HuH-7.5 (cell line): ENCODE measurements at regions not wholly inside any gene's neighbourhood (a gene's known extent, or its start where the extent isn't known, plus 50 kb on each side); places are given as distances from the start of the nearest gene placed in this dataset.

Experiments
- DNase-seq: peaks from one replicate; pipeline ENCODE4 v3.0.0; 2011; ENCODE audit warnings: low spot score

- DNase-seq: no peak
Observed at GRCh38 chr9:108103046-108103693, 613.6 kb upstream of the KLF4 start.

- DNase-seq: no peak
Observed at GRCh38 chr9:108101410-108101809, 611.8 kb upstream of the KLF4 start.

DNA sequence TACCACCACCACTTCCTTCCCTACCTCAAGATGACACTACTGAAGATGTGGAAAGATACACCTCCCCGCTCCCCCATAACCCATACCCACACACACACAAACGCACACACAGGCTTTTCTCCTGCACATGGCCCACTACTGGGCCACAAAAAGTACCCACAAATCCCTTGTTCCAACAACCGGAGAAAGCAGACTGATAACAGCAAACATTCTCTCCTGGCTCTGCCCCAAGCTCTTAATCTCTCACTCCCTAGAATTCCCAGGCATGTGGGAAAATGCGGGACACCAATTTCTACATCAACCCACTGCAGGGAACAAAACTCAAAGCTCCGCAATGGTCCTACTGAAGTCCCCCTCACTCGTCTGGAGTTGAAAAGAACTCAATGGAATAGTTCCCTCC lies 611.0 kb upstream of the KLF4 start:
- DNase-seq: no peak

DNA sequence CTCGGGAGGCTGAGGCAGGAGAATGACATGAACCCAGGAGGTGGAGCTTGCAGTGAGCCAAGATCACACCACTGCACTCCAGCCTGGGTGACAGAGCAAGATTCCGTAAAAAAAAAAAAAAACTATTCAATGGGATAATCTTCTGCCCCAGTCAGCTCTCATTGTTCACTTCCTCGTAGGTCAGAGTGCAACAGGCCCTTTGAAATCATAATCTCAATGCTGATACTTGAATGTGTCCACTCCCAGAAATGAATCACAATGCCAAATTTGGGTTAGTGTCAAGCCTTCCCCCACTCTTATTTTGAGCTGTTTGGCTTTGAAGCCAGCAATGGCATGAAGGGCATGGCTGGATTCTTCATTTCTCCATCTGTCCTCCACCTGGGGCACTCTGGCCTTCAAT lies 610.3 kb upstream of the KLF4 start:
- no peak for DNase-seq

GRCh38 chr9:108095496-108095895 lies 605.9 kb upstream of the KLF4 start:
- DNase-seq: no peak

- no peak for DNase-seq
Observed at GRCh38 chr9:108094676-108094993, 605.1 kb upstream of the KLF4 start.

DNA sequence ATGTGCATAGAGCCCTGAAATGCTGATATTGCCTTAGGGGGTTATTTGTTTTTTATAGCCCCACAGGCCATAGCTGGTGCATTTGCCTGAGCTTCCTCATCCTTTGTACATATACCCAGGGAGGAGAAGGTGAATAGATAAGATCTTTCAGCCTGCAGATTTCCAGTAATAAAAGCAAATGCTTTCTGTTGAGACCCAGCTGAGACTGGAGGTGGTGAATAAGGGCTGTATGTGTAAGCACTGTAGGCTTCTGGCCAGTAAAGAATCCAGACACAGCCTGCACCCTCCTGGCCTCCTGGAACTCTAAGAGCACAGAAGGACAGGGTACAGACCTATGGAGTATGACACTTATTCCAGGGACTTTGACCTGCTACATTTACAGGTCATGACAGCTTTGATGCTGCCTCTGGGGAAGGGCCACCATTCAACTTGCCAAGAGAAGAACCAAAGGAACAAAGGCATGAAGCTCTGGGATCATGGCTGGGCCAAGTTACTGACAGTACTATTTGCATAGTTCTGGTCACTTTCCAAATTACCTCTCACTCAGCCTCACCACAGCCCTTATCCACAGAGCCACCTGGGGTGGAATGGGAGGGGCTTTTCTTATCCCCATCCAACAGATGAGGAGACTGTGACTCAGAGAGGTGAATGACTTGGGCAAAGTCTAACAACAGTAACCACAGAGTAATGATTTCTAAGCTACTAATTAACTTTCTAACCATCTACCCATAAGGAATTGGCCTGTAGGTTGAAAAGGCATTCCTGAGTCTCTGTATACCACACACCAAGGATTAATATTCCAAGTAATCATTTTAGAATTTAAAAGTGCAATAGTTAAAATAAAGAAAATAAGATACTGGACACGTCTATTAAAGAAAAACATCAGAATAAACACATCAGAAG lies 604.5 kb upstream of the KLF4 start:
- DNase-seq: no peak

DNA sequence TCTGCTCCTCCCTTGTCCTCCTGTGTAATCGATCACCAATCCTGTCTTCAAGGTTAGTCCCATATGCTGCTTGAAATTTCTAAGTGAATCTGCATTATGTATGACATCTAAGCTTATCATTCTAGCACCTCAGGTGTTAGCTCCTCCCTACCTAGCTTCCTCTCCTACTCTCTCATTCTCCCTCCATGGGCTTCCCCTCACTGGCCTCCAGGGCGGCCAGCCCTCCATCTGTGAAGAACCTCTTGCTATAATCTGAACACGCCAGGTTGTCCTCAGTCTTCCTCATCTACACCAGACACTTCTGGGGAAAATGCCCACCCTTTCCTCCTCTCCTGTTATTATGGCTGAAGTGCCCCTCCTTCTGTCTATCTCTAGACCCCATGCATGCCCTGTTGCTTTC lies 599.3 kb upstream of the KLF4 start:
- DNase-seq: no peak

GRCh38 chr9:108087781-108088180 lies 598.2 kb upstream of the KLF4 start:
- DNase-seq: no peak

- no peak for DNase-seq
Observed at GRCh38 chr9:108086624-108087023, 597.1 kb upstream of the KLF4 start.

- no peak for DNase-seq
Observed at GRCh38 chr9:108085294-108085693, 595.7 kb upstream of the KLF4 start.

- no peak for DNase-seq
Observed at GRCh38 chr9:108083796-108084352, 594.3 kb upstream of the KLF4 start.

DNA sequence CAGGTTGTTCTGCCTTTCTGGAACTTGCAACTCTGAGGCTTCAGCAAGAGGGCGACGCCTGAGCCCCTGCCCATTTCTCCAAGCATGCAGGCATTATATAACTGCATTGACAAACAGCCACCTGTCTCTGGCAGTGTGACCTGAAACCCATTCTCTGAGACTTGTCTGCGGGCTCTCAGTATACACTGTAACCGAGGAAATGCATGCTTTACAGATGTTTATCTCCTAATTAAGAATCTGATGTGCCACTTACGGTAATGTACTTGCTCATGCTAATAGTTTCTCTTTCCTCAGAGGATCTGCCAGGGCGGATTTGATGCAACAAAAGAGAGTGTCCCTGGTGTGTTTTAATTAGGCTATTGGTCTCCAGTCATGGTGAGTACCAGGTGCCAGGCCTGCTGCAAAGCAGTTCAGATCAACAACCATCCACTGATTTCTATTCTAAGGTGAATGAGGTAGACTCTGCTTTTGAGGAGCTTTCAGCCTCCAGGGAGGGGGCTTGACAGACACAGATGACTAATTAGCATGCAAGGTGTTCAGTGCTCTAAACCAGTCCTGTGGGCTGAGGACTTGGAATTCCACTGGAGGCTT lies 593.7 kb upstream of the KLF4 start:
- DNase-seq: no peak

DNA sequence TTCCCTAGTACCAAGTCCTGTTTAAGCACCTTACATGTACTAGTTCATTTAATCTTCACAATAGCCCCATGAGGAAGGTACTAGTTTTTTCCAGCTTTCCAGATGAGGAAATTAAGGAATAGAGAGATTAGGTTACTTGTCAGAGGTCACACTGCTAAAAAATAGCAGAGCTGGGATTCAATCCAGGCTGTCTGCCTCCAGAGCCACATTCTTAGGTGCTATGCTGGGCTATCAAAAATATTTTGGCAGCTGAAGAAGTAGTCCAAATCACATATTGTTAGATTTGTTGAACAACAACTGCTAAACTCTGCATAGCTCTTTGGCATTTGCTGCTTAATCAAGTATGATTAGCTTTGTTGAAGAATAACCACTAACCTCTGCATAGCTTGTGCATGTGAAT lies 591.5 kb upstream of the KLF4 start:
- DNase-seq: no peak

DNA sequence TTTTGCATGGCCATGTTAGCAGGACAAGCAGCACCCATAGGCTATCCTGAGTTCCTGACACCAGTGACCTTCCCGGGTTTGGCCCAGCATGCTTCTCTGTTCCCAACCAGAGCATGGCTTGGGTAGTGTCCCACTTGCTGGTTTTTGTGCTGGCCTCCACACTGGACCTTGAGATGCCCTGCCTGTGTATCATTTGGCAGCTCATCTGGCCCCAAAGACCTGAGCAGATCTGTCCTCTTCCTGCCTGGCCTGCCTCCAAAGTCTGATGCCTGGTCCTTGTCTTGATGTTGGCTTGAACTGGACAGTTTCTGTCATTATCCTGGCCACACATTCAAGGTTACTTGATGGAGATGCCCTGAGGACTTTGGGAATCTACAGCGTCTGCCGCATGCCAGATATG lies 590.7 kb upstream of the KLF4 start:
- no peak for DNase-seq

DNA sequence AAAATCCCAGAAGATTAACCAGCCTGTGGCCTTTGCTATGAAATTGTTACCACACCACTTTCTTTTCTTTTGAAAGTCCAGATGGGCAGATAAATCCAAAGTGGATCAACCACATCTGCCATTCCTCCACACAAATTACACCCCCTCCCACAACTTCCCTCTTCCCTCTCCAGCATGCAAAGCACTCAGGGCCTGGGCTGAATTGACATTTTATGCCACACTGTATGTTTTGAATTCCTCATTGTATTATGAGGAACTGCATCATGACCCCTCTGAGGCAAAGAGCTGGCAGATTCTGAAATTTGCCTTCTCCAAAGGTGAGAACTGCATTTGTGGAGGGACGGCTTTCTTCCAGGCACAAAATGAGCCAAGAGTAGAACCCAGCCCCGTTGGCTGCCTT lies 589.2 kb upstream of the KLF4 start:
- no peak for DNase-seq

DNA sequence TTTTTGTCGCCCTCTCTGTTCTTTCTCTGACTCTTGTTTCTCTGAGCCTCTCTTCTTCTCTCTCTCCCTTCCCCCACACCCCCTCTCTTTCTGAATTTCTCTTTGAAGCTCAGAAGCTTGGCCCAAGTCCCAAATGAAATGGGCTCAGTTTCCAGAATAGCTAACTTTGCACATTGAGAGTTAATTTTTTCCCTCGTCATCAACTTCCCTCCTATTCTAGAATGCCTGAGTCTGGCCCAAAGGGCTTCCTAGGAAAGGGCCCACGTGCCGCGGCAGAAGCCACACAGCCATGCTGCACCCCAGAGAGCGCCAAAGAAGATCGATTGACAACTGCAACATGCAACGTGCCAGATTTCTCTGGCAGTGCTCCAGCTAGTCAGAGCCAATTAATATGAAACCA lies 588.8 kb upstream of the KLF4 start:
- no peak for DNase-seq

- DNase-seq: no peak
Observed at GRCh38 chr9:108077556-108077955, 588.0 kb upstream of the KLF4 start.

- no peak for DNase-seq
Observed at GRCh38 chr9:108074900-108075299, 585.3 kb upstream of the KLF4 start.

GRCh38 chr9:108073823-108074222 lies 584.3 kb upstream of the KLF4 start:
- DNase-seq: no peak

- no peak for DNase-seq
Observed at GRCh38 chr9:108072740-108073139, 583.2 kb upstream of the KLF4 start.

GRCh38 chr9:108070861-108071260 lies 581.3 kb upstream of the KLF4 start:
- no peak for DNase-seq

DNA sequence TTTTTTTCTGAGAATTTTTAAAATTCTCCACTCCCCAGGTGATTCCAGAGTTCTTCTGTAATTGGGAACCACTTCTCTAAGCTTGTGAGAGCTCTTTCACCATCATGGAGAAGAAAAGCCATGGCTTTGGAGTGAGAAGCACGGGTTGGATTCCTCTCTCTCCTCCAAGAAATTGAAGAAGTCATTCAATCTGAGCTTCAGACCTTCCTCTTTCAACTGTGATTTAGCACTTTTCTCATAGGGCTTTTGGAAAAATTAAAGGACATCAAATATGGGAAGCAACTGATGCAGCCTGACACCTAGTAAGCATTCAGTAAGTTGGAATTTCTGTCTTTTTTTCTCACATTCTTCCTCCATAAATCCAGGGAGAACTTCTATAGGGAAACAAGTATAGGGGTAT lies 580.4 kb upstream of the KLF4 start:
- DNase-seq: no peak
